GM18505 (cell line): ENCODE measurements at regions not wholly inside any gene's neighbourhood (a gene's known extent, or its start where the extent isn't known, plus 50 kb on each side); places are given as distances from the start of the nearest gene placed in this dataset.
A peak's percentile ranks its signal among the peaks of the same experiment; 100 is the strongest.

Source experiments
- ATAC-seq: cut with Tn5 transposase; IDR thresholded peaks from one replicate; pipeline ENCODE4 v1.9.1; 2021; ENCODE audit not compliant: unreplicated experiment
- POLR2A ChIP-seq: IDR thresholded peaks from 4 replicates; pipeline ENCODE4 v1.6.1; 2011; ENCODE audit warnings: borderline replicate concordance; ENCODE audit not compliant: insufficient read depth, insufficient read length; ENCODE audit errors: extremely low read depth

DNA sequence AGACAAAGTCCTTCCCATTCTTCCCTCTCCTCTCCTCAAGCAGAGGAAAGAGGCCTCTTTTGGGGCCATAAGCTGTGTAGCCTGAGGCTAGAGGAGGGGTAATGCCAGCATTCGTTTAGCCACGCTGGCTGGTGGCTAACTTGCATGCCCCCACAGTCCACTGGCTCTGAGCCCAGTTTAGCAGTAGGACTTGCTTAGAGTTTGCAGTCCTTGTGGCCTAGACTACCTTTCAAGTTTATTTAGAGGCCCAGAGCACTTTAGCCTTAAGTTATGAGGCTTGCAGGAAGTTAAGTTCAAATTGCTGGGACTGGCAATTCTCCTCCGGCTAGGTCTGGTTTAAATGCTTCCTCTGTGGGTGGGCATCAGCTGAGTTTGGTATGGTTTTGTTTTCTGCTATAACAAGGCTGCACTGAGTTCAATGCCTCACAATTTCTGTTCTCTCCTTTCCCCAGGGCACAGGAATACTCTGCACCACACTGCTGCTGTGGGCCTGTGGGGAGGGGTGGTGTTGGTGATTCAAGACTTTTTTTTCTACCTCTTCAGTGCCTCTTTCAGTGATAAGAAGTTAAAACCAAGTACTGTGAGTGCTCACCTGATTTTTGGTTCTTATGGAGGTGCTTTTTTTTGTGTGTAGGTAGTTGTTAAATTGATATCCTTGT, 281.0 kb upstream of the C11orf87 start:
- ATAC-seq = no peak
- TF ChIP-seq POLR2A = no peak

DNA sequence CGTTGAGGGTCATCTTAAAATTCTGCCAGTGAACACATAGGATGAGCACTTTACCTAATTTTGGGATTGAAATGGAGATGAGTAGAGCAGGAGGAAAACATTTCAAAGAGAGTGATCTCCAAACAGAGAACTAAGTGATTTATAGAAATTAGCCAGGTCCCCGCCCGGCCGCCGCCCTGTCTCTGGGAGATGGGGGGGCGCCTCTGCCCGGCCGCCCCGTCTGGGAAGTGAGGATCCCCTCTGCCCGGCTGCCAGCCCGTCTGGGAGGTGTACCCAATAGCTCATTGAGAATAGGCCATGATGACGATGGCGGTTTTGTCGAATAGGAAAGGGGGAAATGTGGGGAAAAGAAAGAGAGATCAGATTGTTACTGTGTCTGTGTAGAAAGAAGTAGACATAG, 276.7 kb upstream of the C11orf87 start:
- TF ChIP-seq POLR2A = no peak
- no peak for ATAC-seq

DNA sequence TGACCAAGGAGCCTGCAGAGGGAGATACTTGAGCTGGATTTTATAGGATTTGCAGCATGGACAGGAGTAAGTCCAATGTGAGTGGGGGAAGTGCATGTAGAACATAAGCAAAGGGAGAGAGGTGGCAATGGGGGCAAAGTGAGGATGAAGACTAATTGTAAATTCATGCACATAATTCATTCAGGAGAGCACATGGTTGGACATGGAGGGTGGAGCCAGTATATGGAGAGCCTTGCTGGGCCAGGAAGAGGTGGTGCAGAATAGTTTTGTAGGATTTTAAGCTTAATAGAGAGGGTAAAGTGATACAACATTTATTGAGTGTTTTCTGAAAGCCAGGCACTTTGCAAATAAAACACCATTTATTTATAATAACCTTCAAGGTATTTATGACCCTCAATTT, 274.3 kb upstream of the C11orf87 start:
- TF ChIP-seq POLR2A = no peak
- ATAC-seq = no peak

DNA sequence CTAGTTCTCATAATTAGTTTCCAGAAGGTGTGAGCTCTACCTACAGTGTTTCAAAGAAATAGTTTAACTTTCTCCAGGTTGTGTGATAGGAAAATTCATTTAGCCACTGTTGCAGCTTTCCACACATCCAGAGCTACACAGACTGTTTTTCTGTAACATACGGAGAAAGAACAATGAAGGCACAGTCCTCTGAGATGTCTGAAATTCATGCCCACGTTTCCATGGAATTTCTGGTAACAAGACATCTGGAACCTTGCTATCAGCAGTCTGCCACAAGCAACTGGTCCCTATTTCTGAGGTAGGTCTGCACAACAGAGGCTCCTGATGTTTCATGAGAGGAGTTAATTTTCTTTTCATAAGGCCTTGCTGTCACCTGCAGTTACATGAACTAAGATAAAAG, 273.3 kb upstream of the C11orf87 start:
- no peak for TF ChIP-seq POLR2A
- no peak for ATAC-seq

DNA sequence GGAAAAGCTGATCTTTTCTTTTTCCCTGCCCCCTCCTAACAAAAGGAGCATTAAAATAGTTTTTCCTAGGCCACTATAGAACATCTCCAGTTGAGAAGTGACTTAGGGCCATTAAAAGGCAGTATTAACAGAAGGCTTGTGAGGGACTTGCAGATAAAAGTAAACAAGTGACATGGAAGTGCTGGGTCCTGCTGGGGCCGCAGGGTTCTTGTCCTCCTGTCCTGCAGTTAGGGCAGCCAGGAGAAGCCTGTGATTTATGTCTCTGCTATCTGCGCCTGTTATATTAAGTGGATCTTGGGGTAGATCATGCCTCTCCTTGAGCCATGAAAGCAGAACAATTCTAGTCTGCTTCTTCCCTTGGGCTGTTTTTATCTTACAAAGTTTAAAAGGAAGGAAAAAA, 271.4 kb upstream of the C11orf87 start:
- TF ChIP-seq POLR2A = no peak
- no peak for ATAC-seq

DNA sequence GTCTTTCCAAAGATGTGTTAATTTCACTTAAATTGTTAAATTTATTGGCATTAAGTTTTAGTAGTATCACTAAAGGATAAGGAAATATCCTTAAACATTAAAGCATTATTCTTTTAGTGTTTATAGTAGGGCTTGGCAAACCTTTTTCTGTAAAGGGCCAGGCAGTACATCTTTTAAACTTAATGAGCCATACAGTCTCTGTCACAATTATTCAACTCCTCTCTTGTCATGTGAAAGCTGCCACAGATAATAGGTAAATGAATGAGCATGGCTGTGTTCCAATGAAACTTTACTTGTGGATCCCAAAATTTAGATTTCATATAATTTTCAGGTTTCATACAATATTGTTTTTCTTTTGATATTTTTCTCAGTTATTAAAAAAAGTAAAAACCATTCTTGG, 268.2 kb upstream of the C11orf87 start:
- ATAC-seq = no peak
- no peak for TF ChIP-seq POLR2A

DNA sequence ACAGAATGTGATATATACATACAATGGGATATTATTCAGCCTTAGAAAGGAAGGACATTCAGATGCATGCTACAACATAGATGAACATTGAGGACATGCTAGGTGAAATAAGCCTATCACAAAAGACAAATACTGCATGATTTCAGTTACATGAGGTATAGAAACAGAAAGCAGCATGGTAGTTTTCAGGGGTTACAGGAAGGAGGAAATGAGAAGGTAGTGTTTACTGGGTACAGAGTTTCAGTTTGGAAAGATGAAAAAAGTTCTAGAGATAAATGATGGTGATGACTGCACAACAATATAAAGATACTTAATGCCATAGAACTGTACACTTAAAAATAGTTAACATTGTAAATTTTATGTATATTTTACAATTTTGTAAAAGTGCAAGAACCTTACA, 266.7 kb upstream of the C11orf87 start:
- no peak for TF ChIP-seq POLR2A
- peak; percentile 82 for ATAC-seq

DNA sequence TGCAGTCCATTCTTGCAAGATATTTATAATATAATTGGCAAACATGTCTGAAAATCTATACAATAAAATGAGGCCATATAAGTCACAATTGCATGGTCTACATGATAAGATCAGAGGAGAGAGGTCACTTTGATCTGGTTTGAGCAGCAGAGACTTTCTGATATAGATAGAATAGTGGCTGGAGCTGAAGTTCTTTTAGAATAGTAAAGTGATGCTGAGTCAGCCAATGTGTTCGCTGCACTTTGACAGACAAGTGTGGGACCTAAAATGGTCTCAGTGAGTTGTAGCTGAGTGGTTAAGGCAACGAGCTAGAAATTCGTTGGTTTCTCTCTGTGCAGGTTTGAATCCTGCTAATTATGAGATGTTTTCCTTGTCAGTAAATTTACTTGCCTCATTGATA, 257.0 kb upstream of the C11orf87 start:
- no peak for ATAC-seq
- no peak for TF ChIP-seq POLR2A

DNA sequence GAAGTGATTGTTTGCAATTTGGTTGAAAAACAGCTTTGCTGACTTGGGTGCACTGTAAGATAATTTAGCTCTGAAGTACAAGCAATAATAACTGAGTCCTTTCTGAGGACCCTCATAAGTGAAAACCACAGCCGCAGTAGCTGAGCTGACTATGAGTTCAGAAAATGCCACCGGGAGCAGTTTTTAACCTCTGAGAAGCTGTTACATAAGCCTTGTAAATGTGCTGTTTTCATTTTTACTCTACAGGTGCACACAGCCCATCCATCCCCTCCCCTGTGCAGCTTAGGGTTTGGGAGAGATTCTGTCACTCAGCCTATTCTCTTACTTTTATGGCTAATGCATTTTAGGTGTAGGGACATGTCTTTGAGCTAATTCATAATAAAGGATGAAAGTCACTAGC, 255.5 kb upstream of the C11orf87 start:
- TF ChIP-seq POLR2A = no peak
- no peak for ATAC-seq

DNA sequence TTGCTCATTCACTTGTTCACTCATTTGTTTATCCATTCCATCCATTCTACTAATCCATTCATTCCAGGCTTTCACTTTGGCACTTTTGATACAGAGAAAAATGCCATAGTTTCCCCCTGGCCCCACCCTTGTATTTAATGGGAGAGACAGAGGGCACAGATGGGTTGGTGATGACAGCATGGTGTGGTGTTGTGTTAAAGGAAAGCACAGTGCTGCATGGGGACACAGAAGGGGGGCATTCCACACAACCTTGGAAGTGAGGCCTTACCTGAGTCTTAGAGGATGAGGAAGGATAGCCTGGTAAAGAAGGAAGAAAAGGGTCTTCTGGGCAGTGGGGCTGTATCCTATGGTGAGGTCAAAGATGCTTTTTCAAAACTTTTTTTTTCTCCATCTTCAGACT, 248.5 kb upstream of the C11orf87 start:
- no peak for TF ChIP-seq POLR2A
- ATAC-seq = no peak

DNA sequence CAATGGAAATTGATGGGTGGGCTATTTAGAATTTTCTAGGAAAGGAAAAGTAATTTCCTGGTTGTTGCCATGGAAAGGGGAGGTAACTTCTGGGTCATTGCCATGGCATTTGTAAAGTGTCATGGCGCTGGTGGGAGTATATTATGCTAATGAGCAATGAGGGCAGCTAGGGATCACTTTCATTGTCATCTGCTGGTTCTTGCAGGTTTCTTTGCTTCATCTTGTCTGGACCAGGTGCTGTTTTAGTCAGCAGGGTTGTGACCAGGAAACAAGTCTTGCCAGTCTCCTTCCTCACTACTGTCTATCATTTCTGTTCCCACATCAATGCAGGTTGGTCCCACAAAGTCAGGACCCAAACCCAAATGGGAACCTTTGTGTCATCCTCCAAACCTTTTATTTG, 237.6 kb upstream of the C11orf87 start:
- TF ChIP-seq POLR2A = no peak
- ATAC-seq = no peak

DNA sequence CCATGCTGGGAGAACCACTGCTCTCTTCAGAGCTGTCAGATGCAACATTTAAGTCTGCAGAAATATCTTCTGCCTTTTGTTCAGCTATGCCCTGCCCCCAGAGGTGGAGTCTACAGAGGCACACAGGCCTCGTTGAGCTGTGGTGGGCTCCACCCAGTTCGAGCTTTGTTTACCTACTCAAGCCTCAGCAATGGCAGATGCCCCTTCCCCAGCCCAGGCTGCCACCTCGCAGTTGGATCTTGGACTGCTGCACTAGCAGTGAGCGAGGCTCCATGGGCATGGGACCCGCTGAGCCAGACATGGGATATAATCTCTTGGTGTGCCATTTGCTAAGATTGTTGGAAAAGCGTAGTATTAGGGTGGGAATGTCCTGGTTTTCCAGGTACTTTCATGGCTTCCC, 229.1 kb upstream of the C11orf87 start:
- TF ChIP-seq POLR2A = no peak
- ATAC-seq = no peak

DNA sequence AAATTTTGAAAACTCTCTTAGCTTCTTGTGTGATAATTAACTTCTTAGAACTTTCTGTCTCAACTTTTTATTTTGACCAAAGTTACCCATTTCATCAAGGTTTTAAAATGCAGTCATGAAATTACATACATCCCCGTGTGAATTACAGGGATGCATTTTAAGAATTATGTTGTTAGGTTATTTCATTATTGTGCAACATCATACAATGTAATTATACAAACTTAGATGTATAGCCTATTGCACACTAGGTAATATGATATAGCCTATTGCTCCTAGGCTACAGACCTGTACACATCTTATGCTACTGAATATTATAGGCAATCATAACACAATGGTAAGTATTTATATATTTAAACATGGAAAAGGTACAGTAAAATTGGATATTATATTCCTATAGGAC, 228.1 kb upstream of the C11orf87 start:
- no peak for TF ChIP-seq POLR2A
- ATAC-seq = no peak

DNA sequence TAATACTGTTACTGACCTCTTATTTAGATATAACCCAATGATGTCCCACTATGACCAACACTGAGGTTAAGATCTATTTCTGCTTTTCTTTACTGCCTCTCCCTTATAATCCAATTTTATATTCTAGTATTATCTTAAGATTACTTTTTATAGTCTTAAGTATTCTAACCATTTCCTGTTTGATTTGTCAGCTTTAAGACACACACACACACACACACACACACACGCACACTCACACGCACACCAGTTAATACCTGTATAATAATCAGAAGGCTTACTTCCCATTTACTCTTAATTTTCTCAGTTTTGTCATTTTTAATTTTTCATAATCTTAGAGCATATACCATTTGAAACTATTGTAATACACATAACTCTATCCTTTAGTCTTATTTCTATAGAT, 226.0 kb upstream of the C11orf87 start:
- TF ChIP-seq POLR2A = no peak
- ATAC-seq = no peak

DNA sequence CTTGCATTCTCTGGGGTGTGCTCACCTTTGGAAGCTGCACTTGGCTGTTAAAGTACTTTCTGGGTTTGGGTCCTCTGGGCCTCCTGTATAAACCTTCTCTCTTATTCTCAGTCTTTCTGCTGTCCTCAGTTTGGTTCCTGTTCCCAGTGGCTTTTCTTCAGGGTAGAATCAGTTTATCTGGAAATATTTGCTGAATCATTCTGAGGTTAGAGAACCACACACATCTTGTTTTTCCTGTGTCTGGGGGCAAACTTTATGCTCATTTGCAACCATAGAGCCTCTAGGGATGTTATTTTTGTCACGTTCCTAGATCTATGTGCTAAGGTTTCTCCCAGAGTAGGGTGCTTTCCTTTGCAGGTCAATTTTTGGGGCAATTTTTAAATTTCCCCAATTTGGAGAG, 224.3 kb upstream of the C11orf87 start:
- ATAC-seq = no peak
- TF ChIP-seq POLR2A = no peak
